DMS114 treated with DMSO at 0.1 percent for 48 hours (cell line): ENCODE measurements at regions not wholly inside any gene's neighbourhood (a gene's known extent, or its start where the extent isn't known, plus 50 kb on each side); places are given as distances from the start of the nearest gene placed in this dataset.
"Not testable (repeated sequence)": the region's sequence is repeated elsewhere in the genome, so short reads cannot be mapped to it uniquely, and the experiment has no call there.

Experiments
- DNase-seq: peaks from one replicate; lab custom pipeline; 2025; ENCODE audit not compliant: unreplicated experiment; lab: John Stamatoyannopoulos, UW

DNA sequence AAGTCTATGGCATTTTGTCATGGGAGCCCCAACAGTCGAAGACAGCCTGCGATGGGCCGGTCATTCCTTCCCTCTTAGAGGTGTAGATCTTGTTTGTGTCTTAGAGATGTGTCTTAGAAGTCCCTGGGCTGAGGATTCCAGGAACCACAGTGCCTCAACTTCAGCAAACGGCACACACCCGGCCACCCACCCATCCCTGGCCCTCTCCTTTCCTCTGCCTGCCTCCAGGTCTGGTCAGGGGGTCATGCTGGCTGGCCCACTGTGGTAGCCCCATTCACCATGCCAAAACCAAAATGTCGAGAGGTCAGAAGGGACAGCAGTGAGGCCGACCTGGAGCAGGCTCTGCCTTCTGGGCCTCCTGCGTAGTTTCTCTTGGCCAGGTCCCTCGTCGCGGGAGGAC lies 857.9 kb downstream of the TBC1D22A start:
- DNase-seq = no peak

- DNase-seq = no peak
These were observed 857.2 kb downstream of the TBC1D22A start for GRCh38 chr22:47619631-47620030.

DNA sequence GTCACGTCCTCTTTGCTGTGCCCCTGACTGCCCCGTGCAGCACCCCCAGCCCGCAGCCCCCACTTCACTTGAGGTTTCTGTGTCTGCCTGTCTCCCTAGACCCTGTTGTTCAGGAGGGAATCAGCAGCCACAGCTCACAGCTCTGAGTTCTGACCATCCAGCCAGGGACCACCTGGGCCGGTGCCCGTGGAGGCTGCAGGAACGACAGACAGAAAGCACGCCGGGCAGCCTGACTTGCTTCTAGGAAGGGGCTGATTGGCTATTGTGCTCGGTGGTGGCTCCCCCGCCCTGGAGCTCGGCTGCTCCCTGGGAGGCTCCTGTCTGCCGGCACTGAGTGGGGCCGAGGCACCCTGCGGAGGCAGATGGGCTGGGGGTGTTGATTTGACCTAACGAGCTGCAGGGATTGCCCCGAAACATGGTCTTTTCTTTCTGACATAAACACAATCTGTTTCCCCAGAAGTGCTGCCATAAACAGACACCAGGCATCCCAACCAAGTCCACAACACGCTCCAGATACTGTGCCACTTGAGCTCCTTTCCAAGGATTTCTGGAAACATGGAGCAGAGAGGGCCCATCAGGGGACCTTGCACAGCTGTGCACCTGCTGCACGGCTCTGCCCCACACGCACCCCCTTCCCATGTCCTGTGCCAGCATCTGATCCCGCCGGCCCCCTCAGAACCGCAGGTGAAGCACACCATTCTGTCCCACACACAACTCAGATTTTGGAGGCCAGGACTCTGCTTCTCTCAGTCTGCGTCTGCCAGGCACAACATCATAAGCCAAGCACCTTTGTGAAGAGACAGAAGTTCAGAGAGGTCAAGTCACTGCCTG lies 855.9 kb downstream of the TBC1D22A start:
- DNase-seq = no peak

DNA sequence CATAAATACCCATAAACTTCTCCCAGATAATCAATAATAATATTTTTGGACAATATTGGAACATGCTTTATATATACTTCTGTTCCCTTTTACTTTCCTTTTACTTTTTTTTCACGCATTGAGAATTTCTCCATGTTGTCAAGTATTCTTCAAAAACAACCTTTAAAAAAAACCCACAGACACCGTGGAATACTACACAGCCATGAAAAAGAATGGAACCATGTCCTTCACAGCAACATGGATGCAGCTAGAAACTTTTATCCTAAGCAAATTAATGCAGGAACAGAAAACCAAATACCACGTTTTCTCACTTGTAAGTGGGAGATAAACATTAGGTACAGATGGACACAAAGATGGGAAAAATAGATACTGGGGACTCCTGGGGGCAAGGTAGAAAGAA lies 854.7 kb downstream of the TBC1D22A start:
- no peak for DNase-seq

DNA sequence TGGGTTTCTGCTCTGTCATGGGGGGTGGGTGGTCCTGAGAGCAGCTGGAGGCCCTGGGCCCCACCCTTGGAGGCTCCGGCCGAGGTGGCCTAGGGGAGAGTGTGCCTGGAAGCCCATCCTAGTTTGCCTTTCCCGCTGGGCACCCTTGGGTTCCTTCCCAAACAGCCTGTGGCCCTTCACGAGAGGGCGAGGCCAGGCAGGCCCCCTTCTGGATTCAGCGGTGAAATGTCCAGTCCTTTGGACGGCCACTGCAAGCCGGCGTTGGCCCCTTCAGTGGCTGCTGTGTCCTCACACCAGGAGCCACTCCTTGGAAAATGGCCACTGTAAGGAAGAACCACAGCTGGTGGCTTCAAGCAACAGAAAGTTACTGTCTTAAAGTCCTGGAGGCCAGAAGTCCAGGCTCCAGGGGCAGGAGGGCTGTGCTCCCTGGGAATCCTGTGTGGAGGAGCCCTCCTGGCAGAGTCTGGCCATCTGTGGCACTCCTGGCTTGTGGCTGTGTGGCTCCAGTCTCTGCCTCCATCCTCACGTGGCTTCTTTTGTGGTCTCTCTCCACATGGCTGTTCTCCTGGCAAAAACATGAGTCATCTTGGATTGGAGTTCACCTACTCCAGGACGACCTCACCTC lies 854.1 kb downstream of the TBC1D22A start:
- DNase-seq = no peak

- DNase-seq = no peak
These were observed 852.6 kb downstream of the TBC1D22A start for GRCh38 chr22:47615051-47615450.

- DNase-seq = no peak
These were observed 851.3 kb downstream of the TBC1D22A start for GRCh38 chr22:47613606-47614350.

DNA sequence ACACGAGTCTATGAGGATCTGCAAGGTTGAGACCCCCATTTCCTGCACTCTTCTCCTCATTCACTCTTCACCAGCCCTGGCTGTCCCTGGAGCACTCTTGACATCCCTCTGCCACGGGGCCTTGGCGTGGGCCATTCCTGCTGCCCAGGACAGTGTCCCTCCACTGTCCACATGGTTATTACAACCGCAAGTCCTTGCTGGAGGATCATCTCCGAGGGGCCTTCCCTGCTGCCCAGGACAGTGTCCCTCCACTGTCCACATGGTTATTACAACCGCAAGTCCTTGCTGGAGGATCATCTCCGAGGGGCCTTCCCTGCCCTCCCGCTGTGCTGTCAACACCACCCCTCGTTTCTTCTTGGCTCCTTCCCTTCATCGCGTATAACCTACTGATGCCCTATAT lies 850.7 kb downstream of the TBC1D22A start:
- DNase-seq = not testable (repeated sequence)

DNA sequence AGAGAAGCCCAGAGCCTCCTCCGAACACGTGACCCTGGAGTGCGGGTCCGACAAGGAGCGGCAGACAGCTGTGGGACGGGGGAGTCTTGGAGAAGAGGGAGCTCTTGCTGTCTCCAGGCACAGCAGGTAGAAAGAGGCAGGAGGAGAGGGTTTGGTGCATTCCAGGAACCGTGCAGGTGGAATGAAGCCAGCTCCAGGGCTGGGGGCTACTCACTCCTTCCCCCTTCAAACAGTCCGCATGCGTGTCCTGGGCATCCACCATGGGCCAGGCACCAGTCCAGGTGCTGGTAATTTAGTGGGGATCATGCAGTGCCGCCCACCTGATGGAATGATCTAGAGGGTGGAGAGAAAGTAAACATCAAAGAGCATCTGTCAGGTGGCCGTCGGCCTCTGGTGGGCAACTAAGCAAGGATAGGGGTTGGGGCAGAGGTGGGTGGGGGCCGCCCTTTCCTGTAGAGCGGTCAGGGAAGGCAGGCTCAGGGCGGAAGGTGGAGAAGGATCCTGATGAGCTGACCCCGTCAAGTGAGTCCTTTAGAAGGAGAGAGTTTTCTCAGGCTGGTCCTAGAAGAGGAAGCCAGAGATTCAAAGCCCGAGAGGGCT lies 850.0 kb downstream of the TBC1D22A start:
- DNase-seq = no peak

- no peak for DNase-seq
These were observed 848.3 kb downstream of the TBC1D22A start for GRCh38 chr22:47610764-47611163.

- DNase-seq = no peak
These were observed 847.8 kb downstream of the TBC1D22A start for GRCh38 chr22:47610281-47610680.

- no peak for DNase-seq
These were observed 847.2 kb downstream of the TBC1D22A start for GRCh38 chr22:47609653-47610052.

DNA sequence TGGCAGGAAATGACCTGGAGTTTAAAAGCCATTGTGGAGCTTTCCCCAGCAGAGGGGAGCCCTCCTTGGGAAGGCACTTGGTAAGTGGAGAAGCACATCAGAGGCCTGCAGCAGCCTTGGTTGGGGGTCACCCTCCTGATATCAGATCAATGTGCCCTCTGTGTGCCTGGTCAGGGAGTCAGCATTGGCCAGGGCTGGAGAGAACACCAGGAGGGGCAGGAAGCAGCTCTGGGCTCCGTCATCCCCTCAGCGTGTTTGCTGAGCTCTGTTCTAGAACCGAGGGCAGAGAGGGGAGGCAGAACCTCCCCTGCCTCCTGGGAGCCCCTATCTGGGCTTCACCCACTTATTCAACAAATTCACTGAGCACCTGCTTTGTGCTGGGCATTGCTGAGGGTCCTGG lies 846.0 kb downstream of the TBC1D22A start:
- no peak for DNase-seq

- DNase-seq = no peak
These were observed 845.0 kb downstream of the TBC1D22A start for GRCh38 chr22:47607486-47607885.

DNA sequence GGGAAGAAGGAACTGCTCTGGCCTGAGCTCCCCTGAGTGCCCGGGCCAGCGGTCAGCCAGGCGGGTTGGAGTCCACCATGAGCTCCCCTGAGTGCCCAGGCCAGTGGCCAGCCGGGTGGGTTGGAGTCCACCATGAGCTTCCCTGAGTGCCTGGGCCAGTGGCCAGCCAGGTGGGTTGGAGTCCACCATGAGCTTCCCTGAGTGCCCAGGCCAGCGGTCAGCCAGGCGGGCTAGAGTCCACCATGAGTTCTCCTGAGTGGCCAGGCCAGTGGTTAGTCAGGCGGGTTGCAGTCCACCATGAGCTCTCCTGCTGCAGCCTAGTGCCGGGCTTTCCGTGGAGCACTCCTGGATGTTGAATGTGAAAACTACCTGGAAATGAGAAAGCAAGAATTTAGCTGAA lies 844.0 kb downstream of the TBC1D22A start:
- DNase-seq = no peak

DNA sequence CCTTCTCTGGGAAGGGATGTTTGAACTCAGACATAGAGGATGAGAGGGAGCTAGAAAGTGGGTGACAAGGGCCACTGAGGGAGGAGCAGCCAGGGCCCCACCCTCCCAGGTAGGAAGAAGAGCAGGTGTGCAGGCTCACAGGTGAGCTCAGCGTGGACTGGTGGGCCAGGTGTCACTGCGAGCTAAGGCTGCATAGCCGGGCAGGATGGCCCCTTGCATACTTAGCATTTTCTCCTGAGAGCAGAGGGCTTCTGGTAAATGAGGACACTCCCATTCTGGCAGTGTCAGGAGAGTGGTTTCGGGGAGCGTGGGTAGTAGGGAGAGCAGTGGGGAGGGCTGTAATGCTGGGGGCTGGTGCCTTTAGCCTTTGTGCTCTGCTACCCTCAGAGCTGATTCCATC lies 843.4 kb downstream of the TBC1D22A start:
- DNase-seq = no peak

GRCh38 chr22:47605441-47605840 lies 843.0 kb downstream of the TBC1D22A start:
- DNase-seq = no peak

GRCh38 chr22:47604563-47604962 lies 842.1 kb downstream of the TBC1D22A start:
- DNase-seq = no peak

GRCh38 chr22:47602732-47603131 lies 840.3 kb downstream of the TBC1D22A start:
- DNase-seq = no peak

DNA sequence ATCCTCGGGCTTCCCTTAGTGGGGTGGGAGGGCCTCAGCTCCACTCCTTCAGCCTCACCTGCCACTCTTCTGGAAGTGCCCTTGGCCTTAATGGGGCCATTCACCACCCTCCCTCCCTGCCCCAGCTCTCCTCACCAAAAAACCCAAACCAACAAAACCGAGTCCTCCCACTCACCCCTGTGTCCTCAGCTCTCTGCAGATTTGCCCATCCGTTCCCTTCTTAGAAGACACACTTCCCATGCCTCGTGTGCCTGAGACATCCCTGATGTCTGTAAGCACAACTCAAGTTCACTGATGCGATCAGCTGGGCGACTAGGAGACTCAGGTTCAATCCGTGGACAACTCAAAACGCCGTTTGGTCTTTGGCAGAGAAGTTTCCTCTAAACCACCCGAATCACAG lies 839.2 kb downstream of the TBC1D22A start:
- no peak for DNase-seq

- DNase-seq = no peak
These were observed 838.6 kb downstream of the TBC1D22A start for GRCh38 chr22:47600791-47601625.
